ENCODE measurements at regions not wholly inside any gene's neighbourhood (a gene's known extent, or its start where the extent isn't known, plus 50 kb on each side); places are given as distances from the start of the nearest gene placed in this dataset.
A peak's percentile ranks its signal among the peaks of the same experiment; 100 is the strongest.
"Not testable (repeated sequence)": the region's sequence is repeated elsewhere in the genome, so short reads cannot be mapped to it uniquely, and the experiment has no call there.

GRCh38 chr14:105952826-105953225 lies 426.4 kb downstream of the TMEM121 start:
- no peak for DNase-seq (ENCODE audit: low spot score)

DNA sequence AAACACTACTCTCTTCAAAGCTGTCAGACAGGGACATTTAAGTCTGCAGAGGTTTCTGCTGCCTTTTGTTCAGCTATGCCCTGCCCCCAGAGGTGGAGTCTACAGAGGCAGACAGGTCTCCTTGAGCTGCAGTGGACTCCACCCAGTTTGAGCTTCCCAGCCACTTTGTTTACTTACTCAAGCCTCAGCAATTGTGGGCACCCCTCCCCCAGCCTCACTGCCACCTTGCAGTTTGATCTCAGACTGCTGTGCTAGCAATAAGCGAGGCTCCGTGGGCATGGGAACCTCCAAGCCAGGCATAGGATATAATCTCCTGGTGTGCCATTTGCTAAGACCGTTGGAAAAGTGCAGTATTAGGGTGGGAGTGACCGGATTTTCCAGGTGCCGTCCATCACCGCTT lies 435.2 kb downstream of the TMEM121 start:
- DNase-seq (ENCODE audit: low spot score), result not testable (repeated sequence)

GRCh38 chr14:105962532-105962931 lies 436.1 kb downstream of the TMEM121 start:
- no peak for DNase-seq (ENCODE audit: low spot score)

DNA sequence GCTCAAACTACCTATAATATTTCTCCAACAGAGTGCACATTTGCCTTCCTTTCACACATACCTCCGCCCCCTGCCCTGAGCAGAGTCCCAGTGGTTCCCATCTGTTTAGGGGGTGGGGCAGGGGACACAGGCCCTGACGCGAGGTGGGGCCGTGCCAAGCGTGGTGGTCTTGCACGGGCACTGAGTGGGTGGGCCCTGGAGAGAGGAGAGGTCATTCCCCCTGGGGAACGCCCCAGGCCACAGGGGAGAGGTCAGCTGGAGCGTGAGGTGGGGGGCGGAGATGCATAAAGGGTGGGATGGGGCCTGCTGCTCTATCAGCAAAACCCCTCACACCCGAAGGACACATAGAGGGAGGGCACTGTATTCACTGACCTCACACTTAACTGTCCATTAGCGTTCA lies 441.9 kb downstream of the TMEM121 start:
- DNase-seq (ENCODE audit: low spot score), result no peak

GRCh38 chr14:105969026-105969425 lies 442.6 kb downstream of the TMEM121 start:
- DNase-seq (ENCODE audit: low spot score), result not testable (repeated sequence)

DNA sequence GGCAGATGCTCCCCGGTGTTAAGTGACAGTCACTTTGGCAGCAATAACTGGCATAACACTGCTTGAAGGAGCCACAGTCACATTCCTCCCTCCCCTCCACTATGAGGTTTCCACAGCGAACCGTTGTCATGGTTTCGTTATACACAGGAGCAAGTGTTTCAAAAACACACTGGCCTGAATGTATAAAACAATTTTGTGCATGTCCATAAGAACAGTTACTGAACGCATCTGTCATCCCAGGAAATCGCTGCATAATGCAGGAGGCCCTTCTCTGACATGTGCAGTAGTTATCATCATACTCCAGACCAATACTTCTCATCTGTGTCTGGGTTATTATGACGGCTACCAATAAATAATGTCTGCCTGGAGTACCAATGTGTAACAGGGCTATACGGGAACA lies 444.4 kb downstream of the TMEM121 start:
- DNase-seq (ENCODE audit: low spot score), result not testable (repeated sequence)

- no peak for DNase-seq (ENCODE audit: low spot score)
These were observed 445.5 kb downstream of the TMEM121 start for GRCh38 chr14:105971593-105972500.

- DNase-seq (ENCODE audit: low spot score), result peak; percentile 48
These were observed 448.5 kb downstream of the TMEM121 start for GRCh38 chr14:105974902-105975301.

GRCh38 chr14:105978618-105979295 lies 452.4 kb downstream of the TMEM121 start:
- DNase-seq (ENCODE audit: low spot score), result no peak

DNA sequence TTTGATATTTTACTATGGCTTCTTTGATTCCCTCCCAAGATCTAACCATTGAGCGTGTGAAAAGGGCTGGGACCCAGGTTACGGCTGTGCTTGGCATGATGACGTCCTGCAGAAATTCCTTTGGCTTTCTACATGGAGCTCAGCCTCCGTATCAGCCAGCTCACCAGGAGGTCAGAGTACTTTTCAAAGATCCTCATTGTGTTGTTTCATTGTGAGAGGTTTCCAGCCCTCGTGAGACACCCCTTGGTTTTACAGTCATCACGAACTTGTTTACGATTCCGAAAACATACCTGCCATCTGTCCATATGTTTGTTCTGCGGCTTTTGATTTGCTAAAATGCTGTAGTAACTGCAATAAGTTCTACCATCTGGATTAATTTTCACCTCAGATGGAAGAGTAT lies 453.1 kb downstream of the TMEM121 start:
- no peak for DNase-seq (ENCODE audit: low spot score)

- DNase-seq (ENCODE audit: low spot score), result no peak
These were observed 453.8 kb downstream of the TMEM121 start for GRCh38 chr14:105980224-105980623.

DNA sequence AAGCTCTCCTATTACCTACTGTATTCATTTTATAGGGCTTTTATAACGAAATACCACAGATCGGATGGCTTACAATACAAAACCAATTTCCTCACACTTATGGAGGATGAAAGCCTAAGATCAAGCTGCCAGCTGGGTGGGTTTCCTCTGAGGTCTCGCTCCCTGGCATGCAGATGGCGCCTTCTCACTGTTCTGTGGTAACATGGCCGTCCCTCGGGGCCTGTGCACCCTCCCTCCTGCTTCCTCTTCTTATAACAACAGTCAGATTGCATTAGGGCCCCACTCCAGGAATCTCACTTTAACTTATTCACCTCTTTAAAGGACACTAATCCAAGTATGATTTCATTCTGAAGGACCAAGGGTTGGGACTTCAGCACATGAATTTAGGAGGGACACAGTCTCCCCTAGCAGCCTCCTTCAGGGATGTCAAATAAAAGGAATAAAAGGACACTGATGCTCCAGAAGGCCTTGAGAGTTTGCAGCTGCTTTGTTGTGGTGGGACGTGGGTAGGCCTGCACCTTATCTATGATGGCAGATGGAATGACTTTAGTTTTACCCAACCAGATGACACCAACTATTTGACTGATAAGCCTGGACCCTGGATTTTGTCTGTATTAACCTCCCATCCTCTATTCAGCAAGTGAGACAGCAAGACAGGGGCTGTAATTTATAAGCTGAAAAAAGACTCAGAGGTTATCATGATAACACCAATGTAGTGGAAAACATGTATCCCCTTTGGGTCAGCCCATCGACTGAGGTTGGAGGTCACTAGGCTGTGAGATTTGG lies 455.3 kb downstream of the TMEM121 start:
- peak; percentile 72 for DNase-seq (ENCODE audit: low spot score)

DNA sequence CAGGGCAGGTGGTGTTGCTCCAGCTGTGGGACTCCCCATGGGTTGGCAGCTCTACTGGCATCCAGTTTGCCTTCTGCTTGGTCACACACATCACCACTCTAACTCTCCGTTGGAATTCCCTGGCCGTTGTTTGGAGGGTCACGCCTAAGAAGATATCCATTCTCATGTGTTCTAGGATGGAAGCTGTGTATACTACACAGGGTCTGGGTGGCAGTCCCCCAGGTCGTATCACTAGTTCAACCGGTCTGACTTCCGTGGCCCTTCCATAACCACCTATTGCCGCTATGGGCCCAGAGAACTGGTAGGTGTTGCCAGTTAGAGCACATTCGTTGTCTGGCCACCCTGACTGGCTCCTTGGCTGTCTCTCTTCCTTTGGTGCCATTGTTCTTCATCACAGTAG lies 456.3 kb downstream of the TMEM121 start:
- DNase-seq (ENCODE audit: low spot score), result no peak

DNA sequence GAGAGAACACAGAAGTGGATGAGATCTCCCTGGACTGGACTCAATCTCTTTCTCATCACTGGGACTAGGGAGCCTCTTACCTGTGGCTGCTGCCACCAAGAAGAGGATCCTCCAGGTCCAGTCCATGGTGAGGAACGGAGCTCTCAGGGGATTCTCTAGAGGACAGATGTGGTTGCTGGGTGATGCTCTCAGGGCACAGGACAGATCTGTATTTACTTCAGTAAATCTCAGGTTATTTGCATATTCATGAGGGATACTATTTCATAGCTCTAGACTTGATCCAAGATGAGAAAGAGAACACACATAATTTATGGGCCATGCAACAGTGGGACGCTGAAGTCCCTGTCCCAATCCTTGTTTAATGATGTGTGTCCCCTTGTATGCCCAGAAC lies 460.5 kb downstream of the TMEM121 start:
- DNase-seq (ENCODE audit: low spot score), result no peak

- DNase-seq (ENCODE audit: low spot score), result no peak
These were observed 461.2 kb downstream of the TMEM121 start for GRCh38 chr14:105987563-105987962.

- peak; percentile 11 for DNase-seq (ENCODE audit: low spot score)
These were observed 463.4 kb downstream of the TMEM121 start for GRCh38 chr14:105989566-105990302.

GRCh38 chr14:105991677-105992076 lies 465.3 kb downstream of the TMEM121 start:
- not testable (repeated sequence) for DNase-seq (ENCODE audit: low spot score)

DNA sequence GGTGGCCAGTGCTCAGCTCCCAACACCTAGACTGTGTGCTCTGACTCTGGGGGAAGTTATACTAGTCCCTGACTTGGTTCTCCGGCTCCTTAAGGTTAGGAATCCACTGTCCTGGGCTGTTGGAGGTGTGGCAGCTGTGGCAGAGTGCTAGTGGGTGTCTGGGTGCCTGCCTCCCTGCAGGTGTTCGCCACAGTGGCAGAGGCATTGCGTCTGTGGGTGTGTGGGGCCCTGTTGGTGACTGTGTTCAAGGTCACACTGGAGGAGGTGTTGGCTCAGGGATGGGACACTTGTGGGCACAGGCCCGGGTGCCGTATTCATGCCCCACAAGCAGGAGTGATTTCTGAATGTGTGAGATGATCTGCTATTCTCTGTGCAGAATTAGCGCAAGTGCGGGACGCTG lies 467.4 kb downstream of the TMEM121 start:
- no peak for DNase-seq (ENCODE audit: low spot score)

DNA sequence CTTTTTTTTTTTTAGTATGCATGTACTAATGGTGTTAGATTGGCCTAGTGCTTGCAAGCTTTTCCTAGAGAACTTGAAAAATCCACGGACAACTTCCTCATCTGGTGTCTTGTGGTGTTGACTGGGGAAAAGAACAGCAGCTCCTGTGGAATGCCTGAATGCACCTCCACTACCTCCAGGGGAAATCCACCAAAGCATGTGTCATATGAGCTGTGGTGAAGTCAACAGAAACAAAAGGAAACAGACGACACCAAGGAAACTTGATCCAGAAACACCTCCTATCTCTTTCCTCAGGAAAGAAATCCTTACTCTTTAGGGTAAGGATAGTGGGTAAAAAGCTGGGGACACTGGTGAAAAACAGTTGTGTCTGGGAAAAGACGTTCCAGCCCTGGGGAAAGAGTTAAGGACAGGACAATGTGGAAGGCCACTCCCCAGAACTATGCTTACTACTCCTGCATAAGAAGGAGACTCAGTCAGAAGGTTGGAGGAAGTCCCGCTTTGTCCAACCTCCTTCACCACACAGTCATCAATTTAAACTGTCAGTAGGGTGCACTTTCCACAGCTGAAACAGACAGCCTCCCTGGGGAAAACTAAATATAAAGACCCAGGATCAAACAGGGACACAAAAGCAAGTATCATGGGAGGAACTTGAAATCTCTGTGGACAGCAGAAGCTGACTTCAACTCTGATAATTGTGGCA lies 468.8 kb downstream of the TMEM121 start:
- not testable (repeated sequence) for DNase-seq (ENCODE audit: low spot score)

DNA sequence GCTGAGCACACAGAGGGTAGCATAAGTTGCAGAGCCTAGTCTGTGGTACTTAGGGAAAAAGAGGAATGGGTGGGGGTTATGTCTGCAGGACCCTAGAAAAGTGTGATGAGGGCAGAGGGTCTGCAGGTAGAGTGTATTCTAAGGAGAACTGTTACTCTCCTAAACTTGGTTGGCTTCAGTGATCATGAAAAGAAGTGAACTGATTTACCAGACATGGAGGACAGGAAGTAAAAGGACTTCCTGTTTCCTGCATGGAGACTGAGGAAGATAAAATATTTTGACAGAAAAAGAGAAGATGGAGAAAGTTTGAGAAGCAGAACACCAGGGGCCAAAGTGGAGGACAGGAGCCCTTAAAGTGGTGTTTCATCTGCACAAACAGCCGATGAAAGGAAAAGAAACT lies 472.2 kb downstream of the TMEM121 start:
- not testable (repeated sequence) for DNase-seq (ENCODE audit: low spot score)

GRCh38 chr14:105999361-106000028 lies 473.1 kb downstream of the TMEM121 start:
- peak; percentile 77 for DNase-seq (ENCODE audit: low spot score)

Data from CD4-positive, alpha-beta T cell treated with Interleukin-6 at 100 ng/mL for 8 hours (primary cell).